Loucy (cell line): ENCODE measurements at regions not wholly inside any gene's neighbourhood (a gene's known extent, or its start where the extent isn't known, plus 50 kb on each side); places are given as distances from the start of the nearest gene placed in this dataset.

Experiments
- H2AFZ ChIP-seq: fragments of 200-600 bp; sonication (generic); 2 replicates; pipeline ENCODE4 v1.6.0; 2016; ENCODE audit warnings: antibody characterized with exemption, mild to moderate bottlenecking, low read length, moderate library complexity
- H3F3A ChIP-seq: fragments of 200-600 bp; 2 replicates; pipeline ENCODE4 v1.6.0; 2016; ENCODE audit warnings: antibody characterized with exemption, low read depth, mild to moderate bottlenecking
- H3K27me3 ChIP-seq: fragments of 200-600 bp; sonication (generic); 2 replicates; pipeline ENCODE4 v1.6.1; 2014; ENCODE audit warnings: low read length, mild to moderate bottlenecking; ENCODE audit not compliant: insufficient read depth, poor library complexity, severe bottlenecking
- H3K36me3 ChIP-seq: fragments of 200-600 bp; sonication (generic); 2 replicates; pipeline ENCODE4 v1.6.1; 2016; ENCODE audit warnings: low read length; ENCODE audit not compliant: insufficient read depth
- H3K4me1 ChIP-seq: fragments of 200-600 bp; sonication (generic); 2 replicates; pipeline ENCODE4 v1.5.1; 2014; ENCODE audit warnings: low read length, mild to moderate bottlenecking; ENCODE audit not compliant: insufficient read depth, poor library complexity, severe bottlenecking
- H3K4me2 ChIP-seq: fragments of 200-600 bp; sonication (generic); 2 replicates; pipeline ENCODE4 v1.6.0; 2014; ENCODE audit warnings: antibody characterized with exemption, low read length, low read depth, mild to moderate bottlenecking; ENCODE audit not compliant: poor library complexity, severe bottlenecking
- H3K4me3 ChIP-seq: fragments of 200-600 bp; sonication (generic); 2 replicates; pipeline ENCODE4 v1.5.1; 2014; ENCODE audit warnings: low read length, mild to moderate bottlenecking, mixed read lengths; ENCODE audit not compliant: poor library complexity, severe bottlenecking
- H3K79me2 ChIP-seq: fragments of 200-600 bp; sonication (generic); 2 replicates; pipeline ENCODE4 v1.6.1; 2014; ENCODE audit warnings: low read length; ENCODE audit not compliant: insufficient read depth
- H3K9ac ChIP-seq: fragments of 200-600 bp; sonication (generic); 2 replicates; pipeline ENCODE4 v1.6.0; 2014; ENCODE audit warnings: mild to moderate bottlenecking, low read depth, low read length, moderate library complexity; ENCODE audit not compliant: poor library complexity, severe bottlenecking
- H3K9me2 ChIP-seq: fragments of 200-600 bp; sonication (generic); replicated peaks from 2 replicates; pipeline ENCODE4 v1.6.1; 2016; ENCODE audit warnings: low read depth, low read length, mixed read lengths
- H3K9me3 ChIP-seq: fragments of 200-600 bp; sonication (generic); 2 replicates; pipeline ENCODE4 v1.6.1; 2014; ENCODE audit warnings: mild to moderate bottlenecking, antibody characterized with exemption, low read length, low read depth; ENCODE audit not compliant: insufficient read depth
- H4K20me1 ChIP-seq: fragments of 200-600 bp; sonication (generic); 2 replicates; pipeline ENCODE4 v1.6.0; 2014; ENCODE audit warnings: antibody characterized with exemption, low read length, mild to moderate bottlenecking; ENCODE audit not compliant: insufficient read depth, poor library complexity, severe bottlenecking
- CTCF ChIP-seq: fragments of 200-600 bp; sonication (generic); conservative IDR thresholded peaks from 2 replicates; pipeline ENCODE4 v1.5.1; 2014; ENCODE audit warnings: mild to moderate bottlenecking, antibody characterized with exemption, low read length
- EZH2phosphoT487 ChIP-seq: fragments of 200-600 bp; IDR thresholded peaks from 2 replicates; pipeline ENCODE4 v1.6.1; 2018; ENCODE audit warnings: antibody characterized with exemption, mild to moderate bottlenecking, moderate library complexity, borderline replicate concordance

GRCh38 chr13:80450386-80450785 is 109.5 kb upstream of the SPRY2 start:
- Histone ChIP-seq H3F3A (peaks cover 9% of the 10 kb centered on the region; the same call in 1 of the 2 replicates), H3K4me1 (peaks cover 71% of the 10 kb centered on the region), H3K9ac (peak overlapping the region; percentile 10), H3K36me3 (no peaks in the 10 kb centered on the region), H4K20me1 (no peaks in the 10 kb centered on the region), H2AFZ (no peak overlapping the region), H3K4me2 (peak overlapping the region; percentile 58), H3K9me3 (no peaks in the 10 kb centered on the region), H3K79me2 (no peaks in the 10 kb centered on the region), H3K27me3 (no peaks in the 10 kb centered on the region), H3K9me2 (no peaks in the 10 kb centered on the region), H3K4me3 (peak overlapping the region; percentile 44)
- TF ChIP-seq CTCF (no peak), EZH2phosphoT487 (no peak)

GRCh38 chr13:80448725-80449124 is 107.8 kb upstream of the SPRY2 start:
- H2AFZ ChIP-seq: no peak overlapping the region
- H4K20me1 ChIP-seq: no peaks in the 10 kb centered on the region
- H3K4me1 ChIP-seq: peaks cover 70% of the 10 kb centered on the region
- peak overlapping the region; percentile 14 for H3K4me2 ChIP-seq
- H3K9me3 ChIP-seq: no peaks in the 10 kb centered on the region
- H3K79me2 ChIP-seq: no peaks in the 10 kb centered on the region
- TF ChIP-seq EZH2phosphoT487: no peak
- no peak for TF ChIP-seq CTCF
- no peaks in the 10 kb centered on the region for H3K9me2 ChIP-seq
- H3K4me3 ChIP-seq: no peak overlapping the region
- peaks cover 5% of the 10 kb centered on the region; the same call in 1 of the 2 replicates for H3F3A ChIP-seq
- no peak overlapping the region for H3K9ac ChIP-seq
- no peaks in the 10 kb centered on the region for H3K27me3 ChIP-seq
- H3K36me3 ChIP-seq: no peaks in the 10 kb centered on the region

- Histone ChIP-seq H3F3A (peaks cover 5% of the 10 kb centered on the region; the same call in 1 of the 2 replicates), H3K4me1 (peaks cover 62% of the 10 kb centered on the region), H3K9me2 (no peaks in the 10 kb centered on the region), H3K4me2 (no peak overlapping the region), H3K9me3 (no peaks in the 10 kb centered on the region), H3K9ac (no peak overlapping the region), H3K27me3 (no peaks in the 10 kb centered on the region), H4K20me1 (no peaks in the 10 kb centered on the region), H3K36me3 (no peaks in the 10 kb centered on the region), H3K4me3 (no peak overlapping the region), H3K79me2 (no peaks in the 10 kb centered on the region), H2AFZ (no peak overlapping the region)
- TF ChIP-seq EZH2phosphoT487: no peak
- TF ChIP-seq CTCF: no peak
Observed at GRCh38 chr13:80447747-80448146, 106.8 kb upstream of the SPRY2 start.
